NB4 (cell line): ENCODE measurements at regions not wholly inside any gene's neighbourhood (a gene's known extent, or its start where the extent isn't known, plus 50 kb on each side); places are given as distances from the start of the nearest gene placed in this dataset.

Experiments
- DNase-seq: peaks from one replicate; pipeline ENCODE4 v3.0.0; 2010; ENCODE audit warnings: low read depth
- H3K4me3 ChIP-seq: one replicate; pipeline ENCODE4 v1.5.1; 2011; ENCODE audit warnings: mild to moderate bottlenecking, low read depth, low read length, moderate library complexity
- CTCF ChIP-seq: IDR thresholded peaks from one replicate; pipeline ENCODE4 v1.5.1; 2012; ENCODE audit warnings: low read depth, low read length
- MAX ChIP-seq: IDR thresholded peaks from 2 replicates; pipeline ENCODE4 v1.6.1; 2011; ENCODE audit warnings: low read depth, low read length
- MYC ChIP-seq: IDR thresholded peaks from 2 replicates; pipeline ENCODE4 v1.6.1; 2011; ENCODE audit warnings: low read depth, low read length
- POLR2A ChIP-seq: IDR thresholded peaks from 2 replicates; pipeline ENCODE4 v1.6.1; 2011; ENCODE audit warnings: mild to moderate bottlenecking; ENCODE audit not compliant: insufficient read length; ENCODE audit errors: extremely low read depth

- no peak for DNase-seq
- H3K4me3 ChIP-seq, result no peak overlapping the region
- no peak for TF ChIP-seq MYC
- no peak for TF ChIP-seq MAX
- TF ChIP-seq CTCF, result no peak
- TF ChIP-seq POLR2A, result no peak
These were observed 346.7 kb upstream of the PPARGC1A start for GRCh38 chr4:24236532-24236931.

- DNase-seq, result no peak
- no peak overlapping the region for H3K4me3 ChIP-seq
- TF ChIP-seq CTCF (no peak), POLR2A (no peak), MAX (no peak), MYC (no peak)
These were observed 346.3 kb upstream of the PPARGC1A start for GRCh38 chr4:24236120-24236519.

- no peak overlapping the region for H3K4me3 ChIP-seq
- TF ChIP-seq CTCF (no peak), POLR2A (no peak)
- DNase-seq, result no peak
These were observed 345.8 kb upstream of the PPARGC1A start for GRCh38 chr4:24235618-24236017.

GRCh38 chr4:24234288-24234848, 344.5 kb upstream of the PPARGC1A start:
- TF ChIP-seq MYC, result no peak
- no peak for TF ChIP-seq POLR2A
- no peak for TF ChIP-seq CTCF
- no peak for TF ChIP-seq MAX
- DNase-seq, result no peak
- H3K4me3 ChIP-seq, result no peak overlapping the region

GRCh38 chr4:24230955-24231354, 341.1 kb upstream of the PPARGC1A start:
- TF ChIP-seq MAX, result no peak
- no peak for TF ChIP-seq MYC
- TF ChIP-seq POLR2A, result no peak
- no peak for TF ChIP-seq CTCF
- DNase-seq, result no peak
- no peak overlapping the region for H3K4me3 ChIP-seq

- DNase-seq, result no peak
- TF ChIP-seq CTCF (no peak), MAX (no peak), MYC (no peak), POLR2A (no peak)
- no peak overlapping the region for H3K4me3 ChIP-seq
These were observed 340.1 kb upstream of the PPARGC1A start for GRCh38 chr4:24229978-24230377.
